OCI-LY7 (cell line): ENCODE measurements at regions not wholly inside any gene's neighbourhood (a gene's known extent, or its start where the extent isn't known, plus 50 kb on each side); places are given as distances from the start of the nearest gene placed in this dataset.
A peak's percentile ranks its signal among the peaks of the same experiment; 100 is the strongest.

ENCODE experiments used
- BruUV-seq: library from RNA; stranded (reverse); fragments of 400-500 nt; replicated peaks from 2 replicates; lab custom pipeline; 2021; lab: Mats Ljungman, UMichigan
- CTCF ChIA-PET: fragments of 300-600 bp; sonication (Branson Sonifier 250); formaldehyde crosslinking; loops from one replicate; lab custom pipeline; 2022; ENCODE audit warnings: antibody characterized with exemption; ENCODE audit not compliant: unreplicated experiment; lab: Charles Lee
- POLR2A ChIA-PET: fragments of 300-600 bp; sonication (Branson Sonifier 250); formaldehyde crosslinking; loops from one replicate; lab custom pipeline; 2022; ENCODE audit warnings: antibody characterized with exemption; lab: Charles Lee
- DNase-seq: peaks from one replicate; pipeline ENCODE4 v3.0.0-alpha.2; 2015; ENCODE audit warnings: low spot score
- H2AFZ ChIP-seq: fragments of 200-600 bp; sonication (generic), shearing (Covaris generic); 2 replicates; pipeline ENCODE4 v1.6.1; 2014; ENCODE audit warnings: mild to moderate bottlenecking, antibody characterized with exemption, low read length, moderate library complexity
- H3K27ac ChIP-seq: fragments of 200-600 bp; sonication (generic); 2 replicates; pipeline ENCODE4 v1.5.1; 2014; ENCODE audit warnings: mixed run types, low read depth, mild to moderate bottlenecking, moderate library complexity, low read length, inconsistent platforms; ENCODE audit not compliant: poor library complexity, severe bottlenecking
- H3K36me3 ChIP-seq: fragments of 200-600 bp; sonication (generic); 2 replicates; pipeline ENCODE4 v1.6.1; 2014; ENCODE audit warnings: mild to moderate bottlenecking, antibody characterized with exemption, low read length, moderate library complexity, mixed read lengths; ENCODE audit not compliant: insufficient read depth
- H3K4me1 ChIP-seq: fragments of 200-600 bp; sonication (generic); 2 replicates; pipeline ENCODE4 v1.5.1; 2014; ENCODE audit warnings: mild to moderate bottlenecking, low read length; ENCODE audit not compliant: insufficient read depth, poor library complexity, severe bottlenecking
- H3K4me2 ChIP-seq: fragments of 200-600 bp; sonication (generic); 2 replicates; pipeline ENCODE4 v1.6.1; 2014; ENCODE audit warnings: mild to moderate bottlenecking, low read length
- H3K4me3 ChIP-seq: fragments of 200-600 bp; sonication (generic); 2 replicates; pipeline ENCODE4 v1.5.1; 2014; ENCODE audit warnings: mild to moderate bottlenecking, low read depth, low read length; ENCODE audit not compliant: poor library complexity, severe bottlenecking
- H3K79me2 ChIP-seq: fragments of 200-600 bp; sonication (generic); 2 replicates; pipeline ENCODE4 v1.6.1; 2016; ENCODE audit warnings: low read depth, mild to moderate bottlenecking, low read length, moderate library complexity, mixed read lengths; ENCODE audit not compliant: insufficient read depth
- H3K9me2 ChIP-seq: fragments of 200-600 bp; sonication (generic); 2 replicates; pipeline ENCODE4 v1.6.1; 2016; ENCODE audit warnings: mild to moderate bottlenecking, low read length, mixed read lengths; ENCODE audit not compliant: insufficient read depth
- H3K9me3 ChIP-seq: fragments of 200-600 bp; sonication (generic); 2 replicates; pipeline ENCODE4 v1.6.1; 2014; ENCODE audit warnings: mild to moderate bottlenecking, mixed run types, low read length, mixed read lengths
- H4K20me1 ChIP-seq: fragments of 200-600 bp; sonication (generic); 2 replicates; pipeline ENCODE4 v1.6.1; 2014; ENCODE audit warnings: mild to moderate bottlenecking, antibody characterized with exemption, low read length, moderate library complexity, mixed read lengths; ENCODE audit not compliant: insufficient read depth
- EZH2phosphoT487 ChIP-seq: fragments of 200-600 bp; sonication (generic); IDR thresholded peaks from 2 replicates; pipeline ENCODE4 v1.6.1; 2018; ENCODE audit warnings: low read depth, borderline replicate concordance, mild to moderate bottlenecking, mixed run types, antibody characterized with exemption, low read length, moderate library complexity, mixed read lengths
- intact Hi-C: fragments of 100-400 bp; cut with micrococcal nuclease; formaldehyde crosslinking; loops from one replicate; pipeline ENCODE4 v1.10.0; 2022; ENCODE audit not compliant: unreplicated experiment
- TF ChIP-seq, protein P1 (sequence below): fragments of 200-600 bp; sonication (generic); conservative IDR thresholded peaks from 2 replicates; pipeline ENCODE4 v1.5.1; 2014; ENCODE audit warnings: mild to moderate bottlenecking, antibody characterized with exemption, low read length, moderate library complexity, mixed read lengths

DNA sequence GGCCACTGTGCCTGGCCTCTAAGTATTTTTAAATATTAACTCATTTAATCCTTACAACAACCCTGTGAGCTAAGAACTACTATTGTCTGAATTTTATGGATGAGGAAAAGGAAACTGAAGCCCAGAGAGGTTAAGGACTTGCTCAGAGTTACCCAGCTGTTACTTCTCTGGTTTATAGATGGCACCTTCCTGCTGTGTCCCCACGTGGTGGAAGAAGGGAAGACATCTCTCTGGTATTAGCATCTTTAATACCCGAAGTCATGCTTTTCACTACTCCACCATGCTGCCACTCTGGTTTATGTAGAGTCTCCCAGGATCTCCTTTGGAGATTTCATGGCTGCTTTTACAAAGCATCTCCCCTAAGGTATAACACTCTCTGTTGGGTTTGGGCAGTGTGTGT lies 105.5 kb upstream of the MKLN1 start:
- Histone ChIP-seq H3K79me2 (no peaks in the 10 kb centered on the region), H3K4me1 (peaks cover 40% of the 10 kb centered on the region), H3K4me3 (no peak overlapping the region), H3K4me2 (no peak overlapping the region), H3K27ac (no peak overlapping the region), H3K9me3 (no peaks in the 10 kb centered on the region; the same call in 1 of the 2 replicates), H3K9me2 (no peaks in the 10 kb centered on the region), H3K36me3 (no peaks in the 10 kb centered on the region; the same call in 1 of the 2 replicates), H2AFZ (peak overlapping the region; percentile 50; the same call in 1 of the 2 replicates), H4K20me1 (no peaks in the 10 kb centered on the region)
- ChIA-PET POLR2A (interaction anchor here (0.8 kb wide), 1 partner anchor 107 kb away, joined by 3 read pairs; no protein-coding TSS in a partner anchor), CTCF (no interaction called here)
- intact Hi-C loops: no loop called here
- DNase-seq: peak; percentile 24
- TF ChIP-seq, protein P1, sequence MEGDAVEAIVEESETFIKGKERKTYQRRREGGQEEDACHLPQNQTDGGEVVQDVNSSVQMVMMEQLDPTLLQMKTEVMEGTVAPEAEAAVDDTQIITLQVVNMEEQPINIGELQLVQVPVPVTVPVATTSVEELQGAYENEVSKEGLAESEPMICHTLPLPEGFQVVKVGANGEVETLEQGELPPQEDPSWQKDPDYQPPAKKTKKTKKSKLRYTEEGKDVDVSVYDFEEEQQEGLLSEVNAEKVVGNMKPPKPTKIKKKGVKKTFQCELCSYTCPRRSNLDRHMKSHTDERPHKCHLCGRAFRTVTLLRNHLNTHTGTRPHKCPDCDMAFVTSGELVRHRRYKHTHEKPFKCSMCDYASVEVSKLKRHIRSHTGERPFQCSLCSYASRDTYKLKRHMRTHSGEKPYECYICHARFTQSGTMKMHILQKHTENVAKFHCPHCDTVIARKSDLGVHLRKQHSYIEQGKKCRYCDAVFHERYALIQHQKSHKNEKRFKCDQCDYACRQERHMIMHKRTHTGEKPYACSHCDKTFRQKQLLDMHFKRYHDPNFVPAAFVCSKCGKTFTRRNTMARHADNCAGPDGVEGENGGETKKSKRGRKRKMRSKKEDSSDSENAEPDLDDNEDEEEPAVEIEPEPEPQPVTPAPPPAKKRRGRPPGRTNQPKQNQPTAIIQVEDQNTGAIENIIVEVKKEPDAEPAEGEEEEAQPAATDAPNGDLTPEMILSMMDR: peak; percentile 33; the same call in 1 of the 2 replicates
- no peak for TF ChIP-seq EZH2phosphoT487
- BruUV-seq: no TSS peak

- Histone ChIP-seq H3K9me3 (no peaks in the 10 kb centered on the region; the same call in 1 of the 2 replicates), H3K4me3 (no peak overlapping the region), H3K4me2 (no peak overlapping the region), H3K4me1 (peaks cover 37% of the 10 kb centered on the region), H3K9me2 (no peaks in the 10 kb centered on the region), H2AFZ (no peak overlapping the region), H4K20me1 (no peaks in the 10 kb centered on the region), H3K27ac (no peak overlapping the region), H3K36me3 (no peaks in the 10 kb centered on the region), H3K79me2 (no peaks in the 10 kb centered on the region)
- CTCF ChIA-PET: no interaction called here
- no peak for DNase-seq
- POLR2A ChIA-PET: interaction anchor here (0.9 to 1.9 kb wide), 5 partner anchors 8 to 99 kb away, joined by 3 to 11 read pairs (median 4); no protein-coding TSS in a partner anchor
- intact Hi-C loops: no loop called here
- BruUV-seq: no TSS peak
- TF ChIP-seq, protein P1: no peak
- no peak for TF ChIP-seq EZH2phosphoT487
These were observed 104.5 kb upstream of the MKLN1 start for GRCh38 chr7:131223151-131223550.

- CTCF ChIA-PET: no interaction called here
- intact Hi-C loops: no loop called here
- Histone ChIP-seq H2AFZ (no peak overlapping the region), H4K20me1 (no peaks in the 10 kb centered on the region), H3K4me3 (no peak overlapping the region), H3K79me2 (no peaks in the 10 kb centered on the region), H3K4me1 (peaks cover 19% of the 10 kb centered on the region), H3K36me3 (no peaks in the 10 kb centered on the region), H3K9me2 (no peaks in the 10 kb centered on the region), H3K9me3 (no peaks in the 10 kb centered on the region), H3K4me2 (no peak overlapping the region), H3K27ac (no peak overlapping the region)
- no peak for DNase-seq
- BruUV-seq: no TSS peak
- POLR2A ChIA-PET: interaction anchor here (0.7 to 1.4 kb wide), 3 partner anchors 26 to 163 kb away, joined by 3 to 4 read pairs (median 3); no protein-coding TSS in a partner anchor
- TF ChIP-seq EZH2phosphoT487: no peak
- TF ChIP-seq, protein P1: no peak
These were observed 102.7 kb upstream of the MKLN1 start for GRCh38 chr7:131224996-131225395.
